Upper lobe of left lung (tissue), 4 donors: ENCODE measurements at regions not wholly inside any gene's neighbourhood (a gene's known extent, or its start where the extent isn't known, plus 50 kb on each side); places are given as distances from the start of the nearest gene placed in this dataset.
"Not testable (repeated sequence)": the region's sequence is repeated elsewhere in the genome, so short reads cannot be mapped to it uniquely, and the experiment has no call there.

ENCODE experiments used
- CTCF ChIP-seq, 6 experiments: fragments of 450-650 bp in 4 of 6; fragments of 200-600 bp in 2 of 6; sonication (generic) in 2 of 6; IDR thresholded peaks; one replicate each; pipeline ENCODE4 v1.5.1; 2016 to 2019; ENCODE audit warnings: antibody characterized with exemption in 6 of 6
- EP300 ChIP-seq, 4 donors: sonication (generic); formaldehyde crosslinking; IDR thresholded peaks; one replicate each; pipeline ENCODE4 v1.5.1; 2017; ENCODE audit warnings: antibody characterized with exemption in 4 of 4, control low read depth in 2 of 4
- POLR2A ChIP-seq, 4 donors: fragments of 450-650 bp; IDR thresholded peaks; one replicate each; pipeline ENCODE4 v1.5.1; 2016 to 2017; ENCODE audit warnings: antibody characterized with exemption in 4 of 4, mild to moderate bottlenecking in 2 of 4

GRCh38 chrX:89631858-89632257, 289.9 kb upstream of the TGIF2LX start:
- not testable (repeated sequence) for TF ChIP-seq EP300, POLR2A, CTCF (IDR thresholded peaks at IDR 0.05)
